ENCODE measurements at regions not wholly inside any gene's neighbourhood (a gene's known extent, or its start where the extent isn't known, plus 50 kb on each side); places are given as distances from the start of the nearest gene placed in this dataset.

GRCh38 chr4:11105715-11106114 is 323.0 kb downstream of the HS3ST1 start:
- Histone ChIP-seq H3K36me3 (ENCODE audit: control insufficient read depth, insufficient read depth, low read length) (no peaks in the 10 kb centered on the region), H3K4me3 (ENCODE audit: low read length) (no peak overlapping the region), H3K9me3 (ENCODE audit: control insufficient read depth, low read depth, low read length) (no peaks in the 10 kb centered on the region), H3K4me1 (ENCODE audit: control insufficient read depth, insufficient read depth, low read length) (no peaks in the 10 kb centered on the region), H3K27me3 (ENCODE audit: control insufficient read depth, insufficient read depth, low read length) (no peaks in the 10 kb centered on the region), H3K27ac (ENCODE audit: low read length) (no peak overlapping the region)
- DNase-seq, result no peak
- 40% methylated on average over 1 of the region's 3 CpGs for WGBS (ENCODE audit: insufficient coverage, low lambda C conversion rate)

GRCh38 chr4:11098461-11098860 is 330.2 kb downstream of the HS3ST1 start:
- Histone ChIP-seq H3K4me1 (ENCODE audit: control insufficient read depth, insufficient read depth, low read length) (no peaks in the 10 kb centered on the region), H3K9me3 (ENCODE audit: control insufficient read depth, low read depth, low read length) (no peaks in the 10 kb centered on the region), H3K36me3 (ENCODE audit: control insufficient read depth, insufficient read depth, low read length) (no peaks in the 10 kb centered on the region), H3K27me3 (ENCODE audit: control insufficient read depth, insufficient read depth, low read length) (no peaks in the 10 kb centered on the region), H3K4me3 (ENCODE audit: low read length) (no peak overlapping the region), H3K27ac (ENCODE audit: low read length) (no peak overlapping the region)
- no peak for DNase-seq
- no CpG with 5 or more reads among the region's 3 CpGs for WGBS (ENCODE audit: insufficient coverage, low lambda C conversion rate)

GRCh38 chr4:11097725-11098124 is 331.0 kb downstream of the HS3ST1 start:
- no CpG with 5 or more reads among the region's 2 CpGs for WGBS (ENCODE audit: insufficient coverage, low lambda C conversion rate)
- Histone ChIP-seq H3K9me3 (ENCODE audit: control insufficient read depth, low read depth, low read length) (no peaks in the 10 kb centered on the region), H3K27ac (ENCODE audit: low read length) (no peak overlapping the region), H3K36me3 (ENCODE audit: control insufficient read depth, insufficient read depth, low read length) (no peaks in the 10 kb centered on the region), H3K27me3 (ENCODE audit: control insufficient read depth, insufficient read depth, low read length) (no peaks in the 10 kb centered on the region), H3K4me1 (ENCODE audit: control insufficient read depth, insufficient read depth, low read length) (no peaks in the 10 kb centered on the region), H3K4me3 (ENCODE audit: low read length) (no peak overlapping the region)
- no peak for DNase-seq

- Histone ChIP-seq H3K4me1 (ENCODE audit: control insufficient read depth, insufficient read depth, low read length) (no peaks in the 10 kb centered on the region), H3K27me3 (ENCODE audit: control insufficient read depth, insufficient read depth, low read length) (no peaks in the 10 kb centered on the region), H3K4me3 (ENCODE audit: low read length) (no peak overlapping the region), H3K27ac (ENCODE audit: low read length) (no peak overlapping the region), H3K36me3 (ENCODE audit: control insufficient read depth, insufficient read depth, low read length) (no peaks in the 10 kb centered on the region), H3K9me3 (ENCODE audit: control insufficient read depth, low read depth, low read length) (no peaks in the 10 kb centered on the region)
- no peak for DNase-seq
These were observed 347.7 kb downstream of the HS3ST1 start for GRCh38 chr4:11081006-11081405.

GRCh38 chr4:11079171-11079570 is 349.5 kb downstream of the HS3ST1 start:
- no CpG with 5 or more reads among the region's 1 CpG for WGBS (ENCODE audit: insufficient coverage, low lambda C conversion rate)
- no peaks in the 10 kb centered on the region for H3K36me3 ChIP-seq (ENCODE audit: control insufficient read depth, insufficient read depth, low read length)

DNA sequence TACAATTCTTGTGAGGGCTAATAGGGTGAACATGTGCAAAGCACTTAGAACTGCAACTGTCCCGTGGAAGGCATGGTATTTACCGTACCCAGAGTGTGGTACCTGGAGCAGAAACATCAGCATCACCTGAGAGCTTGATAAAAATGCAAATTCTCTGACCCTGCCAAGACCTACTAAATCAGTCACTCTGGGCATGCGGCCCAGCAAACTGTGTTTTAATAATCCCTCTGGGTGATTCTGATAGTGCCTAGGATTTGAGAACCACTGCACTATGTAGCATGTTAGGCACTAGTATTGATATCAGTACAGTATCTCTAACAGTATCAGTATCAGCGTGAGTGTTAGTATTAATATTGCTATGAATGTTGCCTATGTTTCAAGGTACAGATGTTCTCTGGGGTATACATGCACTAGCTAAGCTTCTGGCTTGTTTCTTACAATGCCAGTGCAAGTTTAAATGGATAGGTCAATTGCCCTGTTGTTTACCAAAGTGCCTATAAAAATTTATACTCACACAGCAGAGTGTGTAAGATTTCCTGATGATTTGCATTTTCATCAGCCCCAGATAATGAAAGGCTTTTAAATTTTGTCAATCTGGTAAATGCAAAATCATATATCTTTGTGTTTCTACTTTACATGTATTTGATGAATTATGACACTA is 354.0 kb downstream of the HS3ST1 start:
- no peaks in the 10 kb centered on the region for H3K27me3 ChIP-seq (ENCODE audit: control insufficient read depth, insufficient read depth, low read length)
- H3K36me3 ChIP-seq (ENCODE audit: control insufficient read depth, insufficient read depth, low read length), result no peaks in the 10 kb centered on the region
- no peak overlapping the region for H3K27ac ChIP-seq (ENCODE audit: low read length)
- no peaks in the 10 kb centered on the region for H3K4me1 ChIP-seq (ENCODE audit: control insufficient read depth, insufficient read depth, low read length)
- H3K9me3 ChIP-seq (ENCODE audit: control insufficient read depth, low read depth, low read length), result no peaks in the 10 kb centered on the region
- no CpG with 5 or more reads among the region's 4 CpGs for WGBS (ENCODE audit: insufficient coverage, low lambda C conversion rate)
- H3K4me3 ChIP-seq (ENCODE audit: low read length), result no peak overlapping the region
- no peak for DNase-seq

More at GRCh38 chr4:11079171-11079570, 349.5 kb downstream of the HS3ST1 start:
- no peaks in the 10 kb centered on the region for H3K9me3 ChIP-seq (ENCODE audit: control insufficient read depth, low read depth, low read length)
- H3K27ac ChIP-seq (ENCODE audit: low read length), result no peak overlapping the region
- no peak overlapping the region for H3K4me3 ChIP-seq (ENCODE audit: low read length)
- no peak for DNase-seq
- H3K4me1 ChIP-seq (ENCODE audit: control insufficient read depth, insufficient read depth, low read length), result no peaks in the 10 kb centered on the region
- H3K27me3 ChIP-seq (ENCODE audit: control insufficient read depth, insufficient read depth, low read length), result no peaks in the 10 kb centered on the region

DNA sequence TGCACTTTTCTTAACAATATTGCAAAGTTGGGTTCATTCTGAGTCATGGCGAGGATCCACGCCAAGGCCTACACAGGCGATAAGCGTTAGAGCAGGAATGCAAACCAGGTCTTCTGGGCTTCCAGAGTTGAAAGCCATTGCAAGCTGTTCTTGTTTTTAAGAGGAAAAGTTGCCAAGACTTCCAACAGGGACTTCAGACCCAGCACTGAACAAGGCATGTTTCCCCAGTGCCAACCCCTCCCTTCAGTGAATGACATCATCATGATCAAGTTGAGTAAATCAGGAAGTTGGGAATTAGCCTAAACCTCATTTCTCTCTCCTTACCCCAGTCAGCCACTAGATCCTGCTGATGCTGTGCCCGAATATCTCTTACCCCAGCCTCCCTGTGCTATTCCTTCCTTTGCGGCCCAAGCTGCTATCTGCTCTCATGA is 355.1 kb downstream of the HS3ST1 start:
- H3K27ac ChIP-seq (ENCODE audit: low read length), result no peak overlapping the region
- WGBS (ENCODE audit: insufficient coverage, low lambda C conversion rate), result no CpG with 5 or more reads among the region's 6 CpGs
- H3K4me3 ChIP-seq (ENCODE audit: low read length), result no peak overlapping the region
- no peaks in the 10 kb centered on the region for H3K4me1 ChIP-seq (ENCODE audit: control insufficient read depth, insufficient read depth, low read length)
- no peak for DNase-seq
- no peaks in the 10 kb centered on the region for H3K27me3 ChIP-seq (ENCODE audit: control insufficient read depth, insufficient read depth, low read length)
- H3K9me3 ChIP-seq (ENCODE audit: control insufficient read depth, low read depth, low read length), result no peaks in the 10 kb centered on the region
- no peaks in the 10 kb centered on the region for H3K36me3 ChIP-seq (ENCODE audit: control insufficient read depth, insufficient read depth, low read length)

GRCh38 chr4:11072999-11073398 is 355.7 kb downstream of the HS3ST1 start:
- no CpG with 5 or more reads among the region's 8 CpGs for WGBS (ENCODE audit: insufficient coverage, low lambda C conversion rate)
- H3K36me3 ChIP-seq (ENCODE audit: control insufficient read depth, insufficient read depth, low read length), result no peaks in the 10 kb centered on the region

GRCh38 chr4:11072463-11072862 is 356.2 kb downstream of the HS3ST1 start:
- Histone ChIP-seq H3K27me3 (ENCODE audit: control insufficient read depth, insufficient read depth, low read length) (no peaks in the 10 kb centered on the region), H3K9me3 (ENCODE audit: control insufficient read depth, low read depth, low read length) (no peaks in the 10 kb centered on the region), H3K4me3 (ENCODE audit: low read length) (no peak overlapping the region), H3K36me3 (ENCODE audit: control insufficient read depth, insufficient read depth, low read length) (no peaks in the 10 kb centered on the region), H3K27ac (ENCODE audit: low read length) (no peak overlapping the region), H3K4me1 (ENCODE audit: control insufficient read depth, insufficient read depth, low read length) (no peaks in the 10 kb centered on the region)
- no peak for DNase-seq
- WGBS (ENCODE audit: insufficient coverage, low lambda C conversion rate), result 95% methylated on average over 2 of the region's 5 CpGs

More at GRCh38 chr4:11072999-11073398, 355.7 kb downstream of the HS3ST1 start:
- Histone ChIP-seq H3K4me3 (ENCODE audit: low read length) (no peak overlapping the region), H3K9me3 (ENCODE audit: control insufficient read depth, low read depth, low read length) (no peaks in the 10 kb centered on the region), H3K27ac (ENCODE audit: low read length) (no peak overlapping the region), H3K4me1 (ENCODE audit: control insufficient read depth, insufficient read depth, low read length) (no peaks in the 10 kb centered on the region), H3K27me3 (ENCODE audit: control insufficient read depth, insufficient read depth, low read length) (no peaks in the 10 kb centered on the region)
- DNase-seq, result no peak

- Histone ChIP-seq H3K27ac (ENCODE audit: low read length) (no peak overlapping the region), H3K36me3 (ENCODE audit: control insufficient read depth, insufficient read depth, low read length) (no peaks in the 10 kb centered on the region), H3K27me3 (ENCODE audit: control insufficient read depth, insufficient read depth, low read length) (no peaks in the 10 kb centered on the region), H3K4me3 (ENCODE audit: low read length) (no peak overlapping the region), H3K4me1 (ENCODE audit: control insufficient read depth, insufficient read depth, low read length) (no peaks in the 10 kb centered on the region), H3K9me3 (ENCODE audit: control insufficient read depth, low read depth, low read length) (no peaks in the 10 kb centered on the region)
- WGBS (ENCODE audit: insufficient coverage, low lambda C conversion rate), result 63% methylated on average over 3 of the region's 4 CpGs
- no peak for DNase-seq
These were observed 357.9 kb downstream of the HS3ST1 start for GRCh38 chr4:11070813-11071212.

DNA sequence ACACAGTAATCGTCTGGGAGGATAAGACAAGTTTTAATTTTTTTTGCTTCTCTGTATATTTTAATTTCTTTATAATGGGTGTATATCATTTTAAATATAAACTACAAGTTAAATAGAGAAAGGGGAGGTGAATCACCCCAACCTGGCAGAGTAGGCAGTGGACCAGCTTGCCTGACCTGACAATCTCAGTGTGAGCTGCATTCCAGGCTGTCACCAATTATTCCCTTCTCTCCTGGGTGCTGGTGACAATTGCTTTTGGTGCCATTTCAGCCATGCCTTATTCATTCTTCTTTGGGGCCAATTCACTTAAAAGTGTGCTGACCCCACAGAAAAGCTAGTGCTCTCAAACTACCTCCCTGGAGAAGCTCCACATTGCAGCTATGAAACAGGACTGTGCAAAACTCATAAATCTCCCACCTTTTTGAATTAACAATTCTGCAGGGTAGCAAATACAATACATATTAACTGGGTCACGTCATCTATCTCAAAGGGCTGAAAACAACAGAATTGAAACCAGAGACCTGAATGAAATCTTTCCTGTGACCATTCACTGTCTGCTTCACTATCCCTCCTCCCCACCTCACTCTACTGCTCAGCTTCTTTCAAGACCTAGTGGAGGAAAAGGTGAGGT is 359.0 kb downstream of the HS3ST1 start:
- no peak for DNase-seq

More for the DNA sequence above, 359.0 kb downstream of the HS3ST1 start:
- Histone ChIP-seq H3K27ac (ENCODE audit: low read length) (no peak overlapping the region), H3K36me3 (ENCODE audit: control insufficient read depth, insufficient read depth, low read length) (no peaks in the 10 kb centered on the region), H3K4me1 (ENCODE audit: control insufficient read depth, insufficient read depth, low read length) (no peaks in the 10 kb centered on the region), H3K4me3 (ENCODE audit: low read length) (no peak overlapping the region), H3K9me3 (ENCODE audit: control insufficient read depth, low read depth, low read length) (no peaks in the 10 kb centered on the region), H3K27me3 (ENCODE audit: control insufficient read depth, insufficient read depth, low read length) (no peaks in the 10 kb centered on the region)
- WGBS (ENCODE audit: insufficient coverage, low lambda C conversion rate), result 40% methylated on average over 1 of the region's 2 CpGs
